ENCODE measurements at regions not wholly inside any gene's neighbourhood (a gene's known extent, or its start where the extent isn't known, plus 50 kb on each side); places are given as distances from the start of the nearest gene placed in this dataset.
"Not testable (repeated sequence)": the region's sequence is repeated elsewhere in the genome, so short reads cannot be mapped to it uniquely, and the experiment has no call there.

DNA sequence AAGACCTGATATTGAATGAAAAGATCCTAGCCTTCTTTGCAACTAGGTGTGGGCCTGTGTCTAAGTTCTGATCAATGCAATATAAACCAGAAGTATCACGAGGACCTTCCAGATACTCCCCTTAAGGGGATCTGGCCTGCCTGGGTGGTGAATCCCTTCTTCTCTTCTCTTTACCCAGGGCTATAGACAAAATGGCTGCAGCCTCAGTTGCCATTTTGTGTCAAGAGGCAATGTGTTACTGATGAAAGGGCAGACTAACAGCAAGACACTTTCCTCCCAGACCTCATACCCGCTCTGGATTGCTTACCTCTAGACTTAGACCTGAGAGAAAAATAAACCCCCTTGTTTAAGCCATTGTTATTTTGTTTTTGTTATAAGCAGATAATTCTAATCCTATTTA, 84.5 kb upstream of the CHD6 start:
- no peaks in the 10 kb centered on the region for H3K27me3 ChIP-seq (ENCODE audit: control insufficient read depth in 3 of 3, insufficient read depth in 3 of 3, low read length in 2 of 3)
- no peaks in the 10 kb centered on the region for H3K36me3 ChIP-seq (ENCODE audit: control insufficient read depth in 4 of 4, insufficient read depth in 4 of 4, low read length in 4 of 4)
- TF ChIP-seq, protein P1, sequence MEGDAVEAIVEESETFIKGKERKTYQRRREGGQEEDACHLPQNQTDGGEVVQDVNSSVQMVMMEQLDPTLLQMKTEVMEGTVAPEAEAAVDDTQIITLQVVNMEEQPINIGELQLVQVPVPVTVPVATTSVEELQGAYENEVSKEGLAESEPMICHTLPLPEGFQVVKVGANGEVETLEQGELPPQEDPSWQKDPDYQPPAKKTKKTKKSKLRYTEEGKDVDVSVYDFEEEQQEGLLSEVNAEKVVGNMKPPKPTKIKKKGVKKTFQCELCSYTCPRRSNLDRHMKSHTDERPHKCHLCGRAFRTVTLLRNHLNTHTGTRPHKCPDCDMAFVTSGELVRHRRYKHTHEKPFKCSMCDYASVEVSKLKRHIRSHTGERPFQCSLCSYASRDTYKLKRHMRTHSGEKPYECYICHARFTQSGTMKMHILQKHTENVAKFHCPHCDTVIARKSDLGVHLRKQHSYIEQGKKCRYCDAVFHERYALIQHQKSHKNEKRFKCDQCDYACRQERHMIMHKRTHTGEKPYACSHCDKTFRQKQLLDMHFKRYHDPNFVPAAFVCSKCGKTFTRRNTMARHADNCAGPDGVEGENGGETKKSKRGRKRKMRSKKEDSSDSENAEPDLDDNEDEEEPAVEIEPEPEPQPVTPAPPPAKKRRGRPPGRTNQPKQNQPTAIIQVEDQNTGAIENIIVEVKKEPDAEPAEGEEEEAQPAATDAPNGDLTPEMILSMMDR (IDR thresholded peaks at IDR 0.05; ENCODE audit: control extremely low read depth, extremely low read depth), result no peak
- H3K4me3 ChIP-seq, result no peak overlapping the region
- H3K9ac ChIP-seq (ENCODE audit: insufficient read depth in 1 of 2, low read length in 2 of 2), result no peak overlapping the region
- H3K27ac ChIP-seq (ENCODE audit: low read depth in 1 of 2, low read length in 1 of 2), result no peak overlapping the region
- WGBS, 2 donors, result 94 to 95% methylated on average over 2 of the region's 2 CpGs
- no peaks in the 10 kb centered on the region for H3K4me1 ChIP-seq (ENCODE audit: control insufficient read depth in 5 of 5, insufficient read depth in 5 of 5, low read length in 5 of 5)
- H3K9me3 ChIP-seq (ENCODE audit: control insufficient read depth in 4 of 4, insufficient read depth in 3 of 4, low read length in 3 of 4), result no peaks in the 10 kb centered on the region
- DNase-seq (no peak), ATAC-seq (ENCODE audit: insufficient read depth, low FRiP score) (no peak)

DNA sequence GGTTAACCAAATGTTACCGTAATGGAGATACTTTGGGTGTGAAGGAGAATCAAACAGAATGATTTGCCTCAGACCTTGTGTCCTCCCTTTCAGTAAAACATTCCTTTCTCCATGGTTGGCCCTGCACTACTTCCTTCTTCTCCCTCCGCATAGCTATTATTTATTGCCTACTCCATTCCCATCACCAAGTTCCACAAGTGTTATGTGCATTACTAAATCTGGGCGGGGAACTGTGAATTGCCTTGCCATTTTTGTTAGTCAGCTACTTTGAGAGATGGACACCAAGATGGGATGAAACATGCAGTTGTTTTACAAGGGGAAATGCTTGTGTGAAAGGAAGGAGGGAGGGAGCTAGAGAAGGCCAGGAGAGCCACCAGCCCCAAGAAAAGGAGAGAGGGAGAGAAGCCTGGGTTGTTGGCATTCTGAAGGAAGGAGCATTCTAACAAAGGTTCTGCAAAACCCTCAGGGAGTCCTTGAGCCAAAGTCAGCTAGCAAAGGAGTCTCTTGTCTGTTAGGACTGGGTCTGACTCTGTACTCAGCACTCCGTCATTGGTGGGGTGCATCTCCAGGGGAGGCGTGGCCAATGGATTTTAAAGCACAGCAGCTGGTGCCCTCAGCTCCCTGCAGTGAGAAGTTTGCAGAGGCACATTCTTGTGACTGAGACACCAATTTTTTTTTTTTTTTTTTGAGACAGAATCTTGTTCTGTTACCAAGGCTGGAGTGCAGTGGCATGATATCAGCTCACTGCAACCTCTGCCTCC, 83.6 kb upstream of the CHD6 start:
- no peaks in the 10 kb centered on the region for H3K36me3 ChIP-seq (ENCODE audit: control insufficient read depth in 4 of 4, insufficient read depth in 4 of 4, low read length in 4 of 4)
- TF ChIP-seq, protein P1 (IDR thresholded peaks at IDR 0.05; ENCODE audit: control extremely low read depth, extremely low read depth), result no peak
- no peak overlapping the region for H3K9ac ChIP-seq (ENCODE audit: insufficient read depth in 1 of 2, low read length in 2 of 2)
- H3K27me3 ChIP-seq (ENCODE audit: control insufficient read depth in 3 of 3, insufficient read depth in 3 of 3, low read length in 2 of 3), result no peaks in the 10 kb centered on the region
- H3K4me3 ChIP-seq, result no peak overlapping the region
- 83 to 84% methylated on average over 5 of the region's 5 CpGs for WGBS, 2 donors
- no peaks in the 10 kb centered on the region for H3K4me1 ChIP-seq (ENCODE audit: control insufficient read depth in 5 of 5, insufficient read depth in 5 of 5, low read length in 5 of 5)
- H3K27ac ChIP-seq (ENCODE audit: low read depth in 1 of 2, low read length in 1 of 2), result no peak overlapping the region
- DNase-seq (peak in 1 of 3 donors; percentile 8), ATAC-seq (ENCODE audit: insufficient read depth, low FRiP score) (no peak)
- H3K9me3 ChIP-seq (ENCODE audit: control insufficient read depth in 4 of 4, insufficient read depth in 3 of 4, low read length in 3 of 4), result no peaks in the 10 kb centered on the region

DNA sequence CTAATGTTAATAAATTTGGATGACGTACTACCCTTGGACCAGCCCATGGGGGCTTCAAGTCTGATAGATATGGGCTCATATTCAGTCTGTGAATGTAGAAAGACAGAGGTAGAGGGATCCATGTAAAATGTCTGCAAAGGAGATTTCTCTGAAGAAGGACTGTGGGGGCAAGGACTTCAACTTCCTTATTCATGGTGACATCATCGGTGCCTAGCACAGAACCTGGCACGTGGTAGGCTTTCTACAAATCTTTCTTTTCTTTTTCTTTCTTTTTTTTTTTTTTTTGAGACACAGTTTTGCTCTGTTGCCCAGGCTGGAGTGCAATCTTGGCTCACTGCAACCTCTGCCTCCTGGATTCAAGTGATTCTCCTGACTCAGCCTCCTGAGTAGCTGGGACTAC, 81.5 kb upstream of the CHD6 start:
- not testable (repeated sequence) for ATAC-seq (ENCODE audit: insufficient read depth, low FRiP score); DNase-seq; H3K9ac ChIP-seq (ENCODE audit: insufficient read depth in 1 of 2, low read length in 2 of 2); H3K27ac ChIP-seq (ENCODE audit: low read depth in 1 of 2, low read length in 1 of 2); H3K9me3 ChIP-seq (ENCODE audit: control insufficient read depth in 4 of 4, insufficient read depth in 3 of 4, low read length in 3 of 4); H3K4me3 ChIP-seq; H3K36me3 ChIP-seq (ENCODE audit: control insufficient read depth in 4 of 4, insufficient read depth in 4 of 4, low read length in 4 of 4); H3K27me3 ChIP-seq (ENCODE audit: control insufficient read depth in 3 of 3, insufficient read depth in 3 of 3, low read length in 2 of 3); H3K4me1 ChIP-seq (ENCODE audit: control insufficient read depth in 5 of 5, insufficient read depth in 5 of 5, low read length in 5 of 5)
- 85 to 88% methylated on average over 3 of the region's 3 CpGs for WGBS, 2 donors

DNA sequence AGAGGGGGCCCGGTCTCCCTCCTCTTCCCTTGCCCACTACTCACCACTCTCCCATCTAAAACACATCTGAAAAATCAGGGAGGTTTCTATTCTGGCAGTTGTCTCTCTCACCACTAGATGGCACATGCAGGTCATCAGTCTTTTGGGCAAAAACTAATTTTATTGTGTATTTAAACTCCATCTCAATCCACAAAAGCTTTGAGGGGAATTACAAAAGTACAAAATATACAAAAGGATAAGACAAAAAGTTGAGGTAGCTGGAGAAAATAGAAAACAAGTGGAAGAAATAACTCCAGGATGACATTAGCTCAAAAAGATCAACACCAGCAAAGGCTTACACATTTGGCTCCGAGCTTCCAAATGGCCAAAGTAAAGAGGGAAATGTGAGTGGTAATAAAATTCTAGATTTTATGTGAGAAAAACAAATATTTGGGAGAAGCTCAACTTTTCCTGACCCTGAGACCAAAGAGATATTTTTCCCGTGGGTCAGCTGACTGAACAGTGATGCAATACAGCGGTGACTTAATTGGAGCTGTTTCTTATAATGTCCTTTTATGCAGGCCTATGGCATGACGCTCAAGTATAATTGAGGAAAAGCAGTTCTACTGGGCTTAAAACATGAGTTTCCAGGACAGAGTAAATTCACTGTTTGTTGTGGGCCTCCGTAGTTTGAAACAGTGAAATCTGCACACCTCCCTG, 79.8 kb upstream of the CHD6 start:
- no peaks in the 10 kb centered on the region for H3K36me3 ChIP-seq (ENCODE audit: control insufficient read depth in 4 of 4, insufficient read depth in 4 of 4, low read length in 4 of 4)
- no peak overlapping the region for H3K4me3 ChIP-seq
- H3K27ac ChIP-seq (ENCODE audit: low read depth in 1 of 2, low read length in 1 of 2), result no peak overlapping the region
- no peaks in the 10 kb centered on the region for H3K27me3 ChIP-seq (ENCODE audit: control insufficient read depth in 3 of 3, insufficient read depth in 3 of 3, low read length in 2 of 3)
- ATAC-seq (ENCODE audit: insufficient read depth, low FRiP score) (no peak), DNase-seq (peak in 2 of 3 donors; percentile 21 to 50)
- H3K9me3 ChIP-seq (ENCODE audit: control insufficient read depth in 4 of 4, insufficient read depth in 3 of 4, low read length in 3 of 4), result no peaks in the 10 kb centered on the region
- H3K9ac ChIP-seq (ENCODE audit: insufficient read depth in 1 of 2, low read length in 2 of 2), result no peak overlapping the region
- TF ChIP-seq, protein P1 (IDR thresholded peaks at IDR 0.05; ENCODE audit: control extremely low read depth, extremely low read depth), result peak; percentile 19
- 74 to 76% methylated on average over 6 of the region's 6 CpGs for WGBS, 2 donors
- H3K4me1 ChIP-seq (ENCODE audit: control insufficient read depth in 5 of 5, insufficient read depth in 5 of 5, low read length in 5 of 5), result peaks cover 0 to 4% (median 0%) of the 10 kb centered on the region in 5 donors

All from lung (tissue), 11 donors.